Thyroid gland (tissue), 4 donors: ENCODE measurements at regions not wholly inside any gene's neighbourhood (a gene's known extent, or its start where the extent isn't known, plus 50 kb on each side); places are given as distances from the start of the nearest gene placed in this dataset.

Experiments
- CTCF ChIP-seq, 6 experiments: fragments of 200-600 bp in 3 of 6; fragments of 450-650 bp in 3 of 6; sonication (generic) in 3 of 6; IDR thresholded peaks; one replicate each; pipeline ENCODE4 v1.5.1; 2016 to 2019; ENCODE audit warnings: antibody characterized with exemption in 6 of 6, mild to moderate bottlenecking in 2 of 6, inconsistent platforms in 1 of 6, moderate library complexity in 1 of 6
- POLR2A ChIP-seq, 2 donors: fragments of 450-650 bp; IDR thresholded peaks; one replicate each; pipeline ENCODE4 v1.6.1; 2017; ENCODE audit warnings: antibody characterized with exemption in 2 of 2, mild to moderate bottlenecking in 2 of 2, moderate library complexity in 1 of 2

GRCh38 chr7:119969054-119969453, 303.9 kb upstream of the KCND2 start:
- TF ChIP-seq CTCF (IDR thresholded peaks at IDR 0.05) (no peak), POLR2A (IDR thresholded peaks at IDR 0.05) (no peak)
